DMS53 treated with DMSO at 0.1 percent for 48 hours (cell line): ENCODE measurements at regions not wholly inside any gene's neighbourhood (a gene's known extent, or its start where the extent isn't known, plus 50 kb on each side); places are given as distances from the start of the nearest gene placed in this dataset.

ENCODE experiments used
- DNase-seq: peaks from one replicate; lab custom pipeline; 2025; ENCODE audit not compliant: unreplicated experiment; lab: John Stamatoyannopoulos, UW

DNA sequence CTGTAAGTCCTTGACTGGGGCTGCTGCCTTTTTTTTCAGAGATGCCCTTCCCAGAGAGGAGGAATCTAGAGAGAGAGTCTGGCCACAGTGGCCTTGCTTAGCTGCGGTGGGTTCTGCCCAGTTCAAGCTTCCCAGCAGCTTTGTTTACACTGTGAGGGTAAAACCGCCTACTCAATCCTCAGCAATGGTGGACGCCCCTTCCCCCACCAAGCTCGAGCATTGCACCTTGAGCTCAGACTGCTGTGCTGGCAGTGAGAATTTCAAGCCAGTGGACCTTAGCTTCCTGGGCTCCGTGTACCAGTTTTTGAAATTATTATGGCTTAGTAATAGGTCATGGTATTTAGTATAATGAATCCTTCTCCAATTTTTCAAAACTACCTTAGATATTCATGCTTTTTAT is 395.4 kb downstream of the NPIPA7 start:
- DNase-seq: no peak

DNA sequence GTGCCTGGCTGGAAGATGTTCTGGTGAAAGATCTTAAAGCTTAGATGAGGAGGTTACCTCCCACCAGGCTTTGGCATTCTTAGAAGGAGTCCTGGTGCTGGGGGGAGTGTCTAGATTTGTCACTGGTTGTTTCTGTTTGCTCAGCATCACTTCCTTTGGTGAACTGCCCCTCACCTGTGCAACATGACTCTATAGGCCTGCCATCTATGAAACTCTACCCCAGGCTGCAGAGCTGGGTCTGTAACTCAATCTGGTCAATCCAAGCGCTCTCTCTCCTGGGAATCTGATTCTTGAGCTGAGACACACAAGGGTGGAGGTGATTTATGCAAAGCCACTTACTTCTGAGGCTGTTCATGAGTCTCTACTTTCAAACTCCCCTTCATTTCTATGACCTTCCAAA is 399.4 kb downstream of the NPIPA7 start:
- DNase-seq: no peak

DNA sequence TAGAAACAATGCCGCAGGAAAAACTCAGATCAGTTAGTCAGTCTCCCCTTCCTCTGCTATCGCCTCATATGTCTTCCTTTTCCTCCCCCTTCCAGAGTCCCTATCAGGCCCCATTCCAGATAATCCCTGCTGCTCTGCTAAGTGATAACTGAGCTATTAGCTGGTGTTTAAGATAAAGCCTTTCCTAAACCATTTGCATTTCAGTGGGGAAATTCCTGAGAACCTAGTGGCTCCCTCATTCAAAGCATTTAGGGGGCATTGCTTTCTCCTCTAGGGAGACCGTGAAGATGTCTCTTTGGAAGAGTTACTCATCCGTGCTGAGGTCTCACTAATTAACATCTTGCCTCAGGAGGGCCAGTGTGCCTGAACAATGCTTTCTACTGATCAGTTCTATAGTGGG is 401.6 kb downstream of the NPIPA7 start:
- DNase-seq: no peak

DNA sequence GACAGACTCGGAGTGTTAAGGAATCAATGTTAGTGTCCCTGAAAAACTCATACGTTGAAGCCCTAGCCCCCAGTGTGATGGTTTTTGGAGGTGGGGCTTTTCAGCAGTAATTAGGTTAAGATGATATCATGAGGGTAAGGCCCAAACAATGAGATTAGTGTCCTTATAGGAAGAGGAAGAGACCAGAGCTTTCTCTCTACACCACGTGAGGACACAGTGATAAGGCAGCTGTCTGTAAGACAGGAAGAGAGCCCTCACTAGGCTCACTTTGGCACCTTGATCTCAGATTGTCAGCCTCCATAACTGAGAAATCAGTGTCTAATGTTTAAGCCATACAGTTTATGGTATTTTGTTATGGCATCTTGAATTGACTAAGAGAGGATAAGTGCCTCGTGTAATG is 403.2 kb downstream of the NPIPA7 start:
- no peak for DNase-seq

DNA sequence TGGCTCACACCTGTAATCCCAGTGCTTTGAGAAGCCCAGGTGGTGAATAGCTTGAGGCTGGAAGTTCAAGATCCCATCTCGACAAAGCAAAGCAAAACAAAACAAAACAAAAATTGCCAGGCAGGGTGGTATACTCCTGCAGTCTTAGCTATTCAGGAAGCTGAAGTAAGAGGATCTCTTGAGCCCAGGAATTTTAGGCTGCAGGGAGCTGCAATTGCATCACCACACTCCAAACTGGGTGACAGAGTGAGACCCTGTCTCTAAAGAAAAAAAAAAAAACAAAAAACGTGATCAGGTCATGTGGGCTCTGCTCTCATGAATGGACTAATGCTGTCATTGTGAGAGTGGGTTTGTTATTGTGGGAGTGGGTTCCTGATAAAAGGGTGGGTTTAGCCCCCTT is 409.1 kb downstream of the NPIPA7 start:
- no peak for DNase-seq

DNA sequence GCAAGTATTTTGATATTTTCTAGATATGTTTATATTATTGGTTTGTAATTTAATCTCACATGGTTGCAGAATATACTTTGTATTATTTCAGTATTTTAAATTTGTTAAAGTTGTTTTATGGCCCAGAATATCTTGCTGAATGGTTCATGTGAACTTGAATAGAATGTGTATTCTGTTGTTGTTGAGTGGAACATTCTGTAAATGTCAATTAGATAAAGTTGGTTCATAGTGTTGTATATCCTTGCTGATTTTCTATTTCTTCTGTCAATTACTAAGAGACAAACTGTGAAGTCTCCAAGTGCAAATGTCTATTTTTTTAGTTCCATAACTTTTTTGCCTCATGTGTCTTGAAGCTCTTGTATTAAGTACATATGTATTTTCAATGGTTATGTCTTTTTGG is 411.7 kb downstream of the NPIPA7 start:
- DNase-seq: no peak

DNA sequence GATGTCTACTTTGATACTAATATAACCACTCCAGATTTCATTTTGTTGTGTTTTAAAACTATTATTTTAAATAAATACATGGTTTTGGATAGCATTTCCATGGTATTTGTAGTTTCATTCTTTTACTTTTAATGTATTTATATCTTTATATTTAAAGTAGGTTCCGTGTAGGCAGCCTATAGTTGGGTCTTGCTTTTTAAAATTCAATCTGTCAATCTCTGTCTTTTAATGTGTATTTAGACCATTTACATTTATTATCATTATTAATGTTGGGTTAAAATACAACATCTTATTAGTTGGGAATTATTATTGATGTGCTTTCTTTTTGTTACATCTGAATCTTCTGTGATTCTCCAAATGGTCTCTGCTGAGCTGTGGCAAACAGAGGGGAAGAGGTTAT is 412.1 kb downstream of the NPIPA7 start:
- DNase-seq: no peak

DNA sequence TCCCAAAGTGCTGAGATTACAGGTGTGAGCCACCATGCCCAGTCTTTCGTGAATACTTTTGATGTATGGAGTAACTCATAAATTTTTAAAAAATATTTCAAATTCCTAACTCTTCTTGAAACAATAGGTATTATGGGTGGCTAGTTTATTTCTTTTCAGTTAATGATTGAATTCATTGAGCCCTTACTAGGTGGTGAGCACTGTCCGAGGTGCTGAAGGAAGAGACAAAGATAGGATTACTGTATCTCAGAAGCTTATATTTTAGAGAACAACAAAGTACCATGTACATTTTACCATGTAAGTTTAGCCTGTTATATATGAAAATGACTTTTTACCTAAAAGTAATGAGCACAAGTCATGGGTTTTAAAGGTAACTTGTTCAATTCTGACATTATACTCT is 418.3 kb downstream of the NPIPA7 start:
- DNase-seq: no peak

DNA sequence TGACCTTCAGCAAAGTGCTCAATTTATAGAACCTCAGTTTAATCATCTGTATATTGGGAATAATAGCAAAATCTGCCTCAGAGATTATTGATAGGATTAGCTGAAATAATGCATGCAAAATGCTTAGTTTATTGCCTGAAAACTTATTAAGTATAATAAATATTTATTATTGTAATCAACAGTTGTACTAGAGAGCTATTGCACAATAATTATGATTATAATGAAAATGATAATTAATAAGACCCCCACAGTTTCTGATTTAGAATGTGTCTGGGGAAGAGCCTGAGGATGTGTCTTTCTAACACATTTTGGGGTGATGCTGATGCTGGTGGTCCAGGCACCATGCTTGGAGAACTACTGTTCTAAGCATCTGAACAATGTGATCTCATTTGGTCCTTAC is 419.6 kb downstream of the NPIPA7 start:
- DNase-seq: no peak

DNA sequence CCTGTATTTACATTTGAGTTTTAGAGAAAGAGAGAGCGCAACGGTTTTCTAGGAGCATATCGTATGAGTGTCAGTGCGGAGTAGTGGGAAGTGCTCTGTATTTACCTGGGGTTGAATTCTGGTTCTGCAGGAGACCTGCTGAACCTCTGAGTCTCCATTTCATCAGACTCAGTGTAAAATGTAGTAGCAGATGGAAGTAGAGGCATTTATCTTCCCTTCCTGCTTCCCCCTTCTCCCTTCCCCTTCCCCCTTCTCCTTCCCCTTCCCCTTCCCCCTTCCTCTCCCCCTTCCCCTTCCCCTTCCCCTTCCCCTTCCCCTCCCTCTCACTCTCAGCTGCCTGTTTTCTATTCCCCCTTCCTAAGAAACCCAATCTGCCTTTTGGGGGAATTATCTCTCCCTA is 426.9 kb downstream of the NPIPA7 start:
- no peak for DNase-seq

DNA sequence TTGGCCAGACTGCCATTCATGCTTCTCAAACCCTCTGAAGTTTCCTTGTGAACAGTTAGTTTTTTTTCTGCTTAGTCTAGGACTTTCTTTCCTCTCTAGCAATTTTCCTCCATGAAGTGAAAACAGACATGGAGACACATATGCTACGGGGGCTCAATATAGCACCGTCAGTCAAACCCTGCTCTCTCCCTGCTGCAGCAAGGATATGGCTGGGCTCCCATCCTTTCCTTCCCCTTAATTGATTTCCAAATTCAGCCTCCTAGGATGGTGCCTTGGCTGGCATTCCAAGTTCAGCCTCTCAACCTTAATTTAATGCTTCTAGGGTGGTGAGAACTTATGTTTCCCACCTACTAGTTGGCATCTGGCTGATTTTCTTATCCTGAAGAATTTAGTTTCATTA is 436.7 kb downstream of the NPIPA7 start:
- no peak for DNase-seq

DNA sequence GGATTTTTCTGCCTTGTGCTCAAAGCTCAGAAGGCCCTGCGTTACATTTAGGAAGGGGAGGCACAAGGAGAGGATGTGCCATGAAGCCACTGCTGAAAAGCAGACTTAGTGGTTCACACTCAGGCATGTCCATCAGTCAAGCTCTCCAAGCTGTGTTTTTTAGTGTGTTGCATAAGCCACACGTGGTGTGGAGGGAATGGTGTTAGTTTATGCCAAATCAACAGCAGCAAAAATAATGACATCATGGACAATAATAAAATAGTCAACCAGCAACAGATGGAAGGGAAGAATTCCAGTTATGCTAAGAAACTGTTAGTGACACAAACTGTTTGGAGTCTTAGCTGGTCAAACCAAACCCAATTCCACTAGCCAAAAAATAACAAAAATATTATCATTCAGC is 438.3 kb downstream of the NPIPA7 start:
- DNase-seq: no peak

DNA sequence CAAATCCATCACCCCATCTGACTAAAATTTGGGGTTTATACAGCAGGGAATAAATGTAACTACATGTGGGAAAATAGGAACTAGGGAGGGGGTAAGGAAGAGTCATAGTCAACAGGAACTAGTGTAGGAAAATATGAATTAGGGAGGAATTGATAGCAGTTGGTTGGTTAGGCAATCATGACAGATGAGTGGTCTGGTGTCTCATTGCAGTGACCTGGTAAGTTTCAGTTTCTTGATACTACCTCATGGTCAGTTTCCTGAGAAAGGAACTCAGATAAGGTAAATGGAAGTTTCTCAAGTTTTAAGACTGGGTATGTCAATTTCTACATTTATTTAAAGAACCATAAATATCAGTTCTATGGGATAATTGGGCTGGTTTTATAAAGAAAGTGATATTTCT is 442.3 kb downstream of the NPIPA7 start:
- no peak for DNase-seq

DNA sequence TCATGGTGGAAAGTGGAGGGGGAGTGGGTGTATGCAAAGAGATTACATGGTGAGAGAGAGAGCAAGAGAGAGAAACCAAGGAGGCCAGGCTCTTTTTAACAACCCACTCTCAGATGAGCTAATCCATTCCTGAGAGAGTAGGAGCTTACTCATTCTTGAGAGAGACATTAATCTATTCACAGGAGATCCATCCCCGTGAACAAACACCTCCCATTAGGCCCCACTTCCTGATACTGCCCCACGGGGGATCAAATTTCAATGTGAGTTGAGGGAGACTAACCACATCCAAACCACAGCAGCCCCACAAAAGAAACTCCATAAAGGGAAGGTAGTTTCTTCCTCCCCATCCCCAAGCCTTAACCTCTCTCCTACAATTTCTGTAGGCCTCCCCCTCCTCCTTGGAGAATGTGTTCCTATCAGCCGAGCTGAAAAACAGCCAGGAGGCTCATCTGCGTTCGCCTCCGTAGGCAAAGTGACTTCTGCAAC is 450.0 kb downstream of the NPIPA7 start:
- no peak for DNase-seq

DNA sequence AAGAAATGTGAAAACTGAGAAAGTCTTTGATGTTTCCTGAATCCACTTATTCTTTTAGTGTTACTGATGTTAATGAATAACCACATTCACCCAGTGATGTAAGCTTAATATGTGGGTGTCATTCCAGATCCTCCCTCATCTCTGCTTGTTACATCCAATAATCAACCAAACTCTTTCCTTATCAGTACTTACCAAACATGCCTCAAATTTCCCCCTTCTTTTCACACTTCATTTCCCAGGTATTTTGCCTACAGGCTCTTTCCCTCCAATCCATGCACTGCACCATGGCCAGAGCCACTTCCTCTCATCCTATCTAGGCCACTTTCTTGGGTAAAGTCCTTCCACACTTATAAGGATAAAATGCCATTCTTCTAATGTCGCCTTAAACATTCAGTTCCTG is 451.5 kb downstream of the NPIPA7 start:
- DNase-seq: no peak

DNA sequence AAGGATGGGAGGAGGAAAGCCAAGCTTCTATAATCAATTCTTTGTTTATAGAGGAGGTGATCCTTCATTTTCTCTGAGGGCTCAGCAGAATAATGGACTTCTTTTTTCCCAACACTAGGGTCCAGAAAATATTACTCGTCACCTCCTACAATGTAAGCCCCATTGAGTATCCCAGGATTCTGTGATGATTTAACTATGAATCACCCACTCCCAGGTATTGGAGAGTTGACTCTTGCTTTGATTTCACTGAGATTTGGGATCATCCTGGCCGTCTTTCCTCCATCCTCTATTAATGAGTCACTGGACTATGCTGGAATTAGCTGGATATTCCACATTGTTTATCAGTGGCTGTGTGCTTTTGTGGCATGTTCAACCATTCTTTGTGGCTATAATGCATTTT is 452.0 kb downstream of the NPIPA7 start:
- no peak for DNase-seq

DNA sequence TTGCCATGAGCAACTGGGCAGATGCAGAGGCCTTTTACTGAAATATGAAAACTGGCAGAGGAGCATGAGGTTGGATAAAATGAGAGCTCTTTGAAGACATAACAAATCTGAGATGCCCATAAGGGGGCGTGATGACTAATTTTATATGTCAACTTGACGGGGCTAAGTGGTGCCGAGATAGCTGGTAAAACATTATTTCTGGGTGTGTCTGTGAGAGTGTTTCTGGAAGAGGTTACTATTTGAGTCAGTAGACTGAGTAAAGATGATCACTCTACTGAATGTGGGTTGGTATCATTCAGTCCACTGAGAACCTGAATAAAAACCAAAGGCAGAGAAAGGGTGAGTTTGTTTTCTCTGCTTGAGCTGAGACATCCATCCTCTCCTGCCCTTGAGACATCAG is 454.2 kb downstream of the NPIPA7 start:
- DNase-seq: no peak

DNA sequence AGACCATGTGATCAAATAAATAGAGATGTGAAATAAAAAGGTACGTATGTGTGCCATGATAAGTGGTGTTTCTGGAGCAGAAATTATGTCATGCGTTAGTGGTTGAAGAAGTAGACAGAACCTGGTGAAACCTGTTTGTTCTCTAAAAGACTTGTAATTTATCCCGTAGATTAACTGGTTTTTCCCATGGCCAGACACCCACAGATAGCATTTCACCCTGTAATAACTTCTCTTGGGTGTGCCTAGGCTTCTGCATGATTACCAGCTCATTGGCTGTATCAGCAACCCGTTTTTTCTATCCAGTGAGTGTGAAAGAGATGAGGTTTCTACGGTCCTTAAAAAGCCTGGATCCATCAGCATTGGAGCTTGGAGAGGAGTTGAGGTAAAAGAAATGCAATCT is 471.3 kb downstream of the NPIPA7 start:
- DNase-seq: no peak

DNA sequence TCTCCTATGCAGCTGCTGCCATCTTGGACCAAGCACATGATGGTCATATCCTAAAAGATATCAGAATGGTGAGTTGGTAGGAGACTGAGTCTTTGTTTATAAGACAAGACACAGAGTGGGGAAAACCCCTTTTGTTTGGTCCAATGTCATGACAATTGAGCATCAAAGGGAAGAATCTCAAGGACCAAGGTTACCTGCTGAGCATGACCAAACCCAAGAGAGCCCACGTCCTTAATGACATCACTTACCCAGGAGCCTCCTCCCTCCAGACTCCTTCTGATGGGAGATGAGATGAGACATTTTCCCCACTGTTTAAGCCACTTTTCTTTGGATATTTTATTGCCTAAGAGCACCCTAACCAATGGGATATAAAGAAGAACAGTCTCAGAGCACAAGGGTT is 478.1 kb downstream of the NPIPA7 start:
- no peak for DNase-seq

DNA sequence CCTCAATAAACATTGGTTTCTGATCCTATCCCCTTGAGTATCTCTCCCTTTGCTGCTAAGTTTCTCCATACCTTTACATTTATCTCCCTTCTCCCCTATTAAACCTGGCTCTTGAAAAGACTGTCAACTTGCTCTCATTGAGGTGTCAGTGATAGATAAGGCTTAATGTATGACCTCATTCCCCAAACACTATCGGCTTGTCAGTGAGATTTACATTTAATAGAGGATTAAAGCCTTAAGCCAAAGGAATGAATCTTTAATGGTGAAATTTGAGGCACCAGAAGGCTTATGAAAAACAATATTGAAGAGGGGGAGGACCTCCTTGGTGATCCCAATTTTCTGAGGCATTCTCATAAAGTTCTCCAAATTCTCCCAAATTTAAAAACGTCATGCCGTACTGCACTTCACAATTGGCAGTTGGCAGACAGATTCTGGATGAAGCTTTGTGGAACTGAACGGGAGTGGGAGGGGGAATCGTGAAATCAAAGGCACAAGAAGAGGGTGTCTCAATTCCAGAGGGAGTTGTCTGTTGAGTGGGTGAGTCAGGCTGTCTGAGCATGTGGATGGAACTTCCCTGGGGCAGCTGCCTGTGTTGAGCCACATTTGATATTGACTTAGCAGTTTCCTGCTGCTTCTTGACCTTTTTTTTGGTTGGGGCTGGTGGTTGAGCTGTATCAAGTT is 478.8 kb downstream of the NPIPA7 start:
- no peak for DNase-seq

DNA sequence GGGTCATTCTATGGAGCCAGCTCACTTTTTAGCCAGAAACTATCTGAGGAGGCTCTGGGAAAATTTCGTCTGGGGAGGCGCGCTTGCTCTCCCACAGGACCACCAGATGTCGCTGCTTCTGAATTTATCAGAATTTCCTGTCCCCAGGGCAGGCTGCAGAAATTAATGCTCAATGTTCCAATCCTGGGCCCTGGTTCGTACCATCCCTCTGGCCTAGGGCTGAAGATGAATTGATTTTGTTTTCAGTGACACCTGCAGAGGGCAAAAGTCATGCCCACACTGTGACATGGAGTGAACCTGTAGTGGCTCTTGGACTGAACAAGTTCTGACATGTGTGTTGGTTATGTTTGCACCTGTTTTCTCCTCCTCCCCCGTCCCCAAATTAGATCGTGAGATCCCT is 482.6 kb downstream of the NPIPA7 start:
- no peak for DNase-seq

DNA sequence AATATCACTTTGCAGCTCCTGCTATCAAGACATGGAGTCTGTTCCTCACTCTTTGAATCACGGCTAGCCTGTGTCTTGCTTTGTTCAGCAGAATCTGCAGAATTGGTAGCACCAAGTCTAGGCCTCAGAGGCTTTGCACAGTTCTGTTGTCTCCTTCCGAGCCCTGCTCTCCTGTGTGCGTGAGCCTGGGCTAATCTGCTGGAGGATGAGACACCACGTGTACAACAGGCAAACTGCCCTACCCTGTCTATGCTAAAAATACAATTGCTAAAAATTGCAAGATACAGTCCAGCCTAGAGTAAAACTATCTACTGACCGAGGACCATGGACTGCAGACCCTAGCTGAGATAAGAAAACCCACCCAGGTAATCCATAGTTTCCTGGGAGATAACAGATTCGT is 484.7 kb downstream of the NPIPA7 start:
- DNase-seq: no peak

DNA sequence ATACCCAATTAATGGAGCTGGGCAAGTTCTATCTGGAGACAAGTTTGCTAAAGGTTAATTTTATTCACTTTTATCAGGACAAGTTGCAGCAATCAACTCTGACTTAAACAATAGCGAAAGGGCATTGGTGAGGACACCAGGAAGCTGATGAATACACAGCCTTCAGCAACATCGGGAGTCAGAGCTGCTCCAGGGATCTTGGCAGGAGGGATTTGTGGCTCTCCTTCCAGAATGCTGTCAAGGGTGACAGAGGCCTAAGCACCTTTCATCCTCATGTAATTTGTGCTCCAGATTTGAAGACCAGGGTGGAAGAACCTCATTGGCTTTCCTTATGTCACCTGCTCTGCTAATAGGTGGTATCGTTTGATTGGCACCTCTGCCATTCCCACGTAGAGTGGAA is 485.6 kb downstream of the NPIPA7 start:
- DNase-seq: no peak

DNA sequence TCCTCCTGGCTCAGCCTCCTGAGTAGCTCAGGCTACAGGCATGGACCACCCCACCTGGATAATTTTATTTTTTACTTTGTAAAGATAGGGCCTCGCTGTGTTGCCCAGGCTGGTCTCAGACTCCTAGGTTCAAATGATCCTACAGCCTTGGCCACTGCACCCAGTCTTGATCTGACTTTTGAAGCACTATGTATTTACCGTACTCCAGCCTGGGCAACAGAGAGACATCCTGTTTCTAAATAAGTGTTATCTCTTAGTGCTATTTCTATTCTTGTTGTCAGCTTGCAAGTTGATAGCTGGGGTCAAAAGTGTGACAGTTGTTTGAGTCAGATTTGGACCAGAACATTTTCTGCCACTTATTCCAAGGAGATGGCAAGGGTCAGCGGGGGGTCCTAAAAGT is 486.4 kb downstream of the NPIPA7 start:
- DNase-seq: no peak
